MM.1S (cell line): ENCODE measurements at regions not wholly inside any gene's neighbourhood (a gene's known extent, or its start where the extent isn't known, plus 50 kb on each side); places are given as distances from the start of the nearest gene placed in this dataset.

Source experiments
- DNase-seq: peaks from one replicate; pipeline ENCODE4 v3.0.0-alpha.2; 2015
- H2AFZ ChIP-seq: fragments of 300-600 bp; sonication (generic); 2 replicates; pipeline ENCODE4 v1.6.0; 2016; ENCODE audit warnings: antibody characterized with exemption, low read length
- H3F3A ChIP-seq: fragments of 300-600 bp; sonication (generic); 2 replicates; pipeline ENCODE4 v1.6.1; 2016; ENCODE audit warnings: mild to moderate bottlenecking, antibody characterized with exemption, low read length, moderate library complexity, mixed read lengths; ENCODE audit not compliant: insufficient read depth
- H3K27ac ChIP-seq: fragments of 300-600 bp; sonication (generic); 2 replicates; pipeline ENCODE4 v1.5.1; 2016; ENCODE audit warnings: mild to moderate bottlenecking, low read length
- H3K27me3 ChIP-seq: fragments of 300-600 bp; sonication (generic); replicated peaks from 2 replicates; pipeline ENCODE4 v1.6.0; 2016; ENCODE audit warnings: low read length; ENCODE audit not compliant: insufficient read depth
- H3K36me3 ChIP-seq: fragments of 300-600 bp; sonication (generic); replicated peaks from 2 replicates; pipeline ENCODE4 v1.6.1; 2016; ENCODE audit warnings: mild to moderate bottlenecking, low read length, mixed read lengths; ENCODE audit not compliant: insufficient read depth
- H3K4me1 ChIP-seq: fragments of 300-600 bp; sonication (generic); 2 replicates; pipeline ENCODE4 v1.6.1; 2016; ENCODE audit warnings: low read length, mixed read lengths
- H3K4me2 ChIP-seq: fragments of 300-600 bp; sonication (generic); 2 replicates; pipeline ENCODE4 v1.6.0; 2016; ENCODE audit warnings: low read depth, low read length
- H3K4me3 ChIP-seq: fragments of 300-600 bp; sonication (generic); 2 replicates; pipeline ENCODE4 v1.5.1; 2016; ENCODE audit warnings: low read length, mixed read lengths
- H3K79me2 ChIP-seq: fragments of 300-600 bp; sonication (generic); 2 replicates; pipeline ENCODE4 v1.6.1; 2016; ENCODE audit warnings: mixed run types, low read length, mixed read lengths
- H3K9ac ChIP-seq: fragments of 300-600 bp; sonication (generic); 2 replicates; pipeline ENCODE4 v1.6.1; 2016; ENCODE audit warnings: low read length, mixed read lengths
- H3K9me2 ChIP-seq: fragments of 300-600 bp; sonication (generic); replicated peaks from 2 replicates; pipeline ENCODE4 v1.6.1; 2016; ENCODE audit warnings: mild to moderate bottlenecking, low read length, mixed read lengths; ENCODE audit not compliant: insufficient read depth
- H3K9me3 ChIP-seq: fragments of 300-600 bp; sonication (generic); replicated peaks from 2 replicates; pipeline ENCODE4 v1.6.1; 2016; ENCODE audit warnings: mild to moderate bottlenecking, low read length, mixed read lengths; ENCODE audit not compliant: insufficient read depth
- H4K20me1 ChIP-seq: fragments of 300-600 bp; sonication (generic); 2 replicates; pipeline ENCODE4 v1.6.1; 2016; ENCODE audit warnings: mild to moderate bottlenecking, low read length, moderate library complexity, mixed read lengths; ENCODE audit not compliant: insufficient read depth
- CTCF ChIP-seq: fragments of 300-600 bp; sonication (generic); IDR thresholded peaks from 2 replicates; pipeline ENCODE4 v1.5.1; 2016; ENCODE audit warnings: antibody characterized with exemption, low read length, mixed read lengths
- EZH2 ChIP-seq: fragments of 300-600 bp; sonication (generic); optimal IDR thresholded peaks from 2 replicates; pipeline ENCODE3; 2017; ENCODE audit warnings: low read depth, mild to moderate bottlenecking, antibody characterized with exemption, low read length, mixed read lengths
- EZH2phosphoT487 ChIP-seq: fragments of 300-600 bp; sonication (generic); IDR thresholded peaks from 2 replicates; pipeline ENCODE4 v1.6.1; 2018; ENCODE audit warnings: antibody characterized with exemption, low read length

GRCh38 chr5:93925321-93925720, 183.9 kb upstream of the POU5F2 start:
- H3K4me2 ChIP-seq: no peak overlapping the region
- no peak for DNase-seq

DNA sequence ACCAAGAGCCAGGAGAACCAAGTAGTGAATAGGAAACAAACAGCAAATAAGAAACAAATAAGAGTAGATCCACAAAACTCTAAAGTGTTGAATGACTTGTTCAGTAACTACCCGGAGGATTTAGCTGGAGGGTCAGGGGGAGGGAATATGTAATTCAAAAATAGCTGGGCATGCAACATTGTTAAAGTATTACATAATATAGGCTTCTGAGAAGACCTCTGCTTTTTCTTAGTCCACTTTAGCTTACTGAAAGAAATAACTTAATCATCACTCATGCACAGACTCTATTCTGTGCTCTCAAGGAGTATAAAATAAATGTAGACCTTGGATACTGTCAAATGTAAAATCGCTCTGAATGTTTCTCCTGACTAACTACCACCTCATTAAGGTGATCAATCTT, 183.2 kb upstream of the POU5F2 start:
- H4K20me1 ChIP-seq: no peaks in the 10 kb centered on the region
- H3K9me3 ChIP-seq: no peaks in the 10 kb centered on the region
- no peaks in the 10 kb centered on the region for H3K9me2 ChIP-seq
- H2AFZ ChIP-seq: no peak overlapping the region
- H3K4me1 ChIP-seq: no peaks in the 10 kb centered on the region
- DNase-seq: no peak
- no peak overlapping the region for H3K9ac ChIP-seq
- TF ChIP-seq EZH2 (no peak), EZH2phosphoT487 (no peak), CTCF (no peak)
- H3K79me2 ChIP-seq: no peaks in the 10 kb centered on the region
- no peaks in the 10 kb centered on the region for H3K27me3 ChIP-seq
- no peak overlapping the region for H3K4me2 ChIP-seq
- no peaks in the 10 kb centered on the region for H3K36me3 ChIP-seq
- no peaks in the 10 kb centered on the region for H3F3A ChIP-seq
- no peak overlapping the region for H3K4me3 ChIP-seq
- H3K27ac ChIP-seq: no peak overlapping the region

More at GRCh38 chr5:93925321-93925720, 183.9 kb upstream of the POU5F2 start:
- TF ChIP-seq CTCF (no peak), EZH2 (no peak), EZH2phosphoT487 (no peak)
- no peaks in the 10 kb centered on the region for H3K4me1 ChIP-seq
- no peak overlapping the region for H3K27ac ChIP-seq
- H3K36me3 ChIP-seq: no peaks in the 10 kb centered on the region
- H3F3A ChIP-seq: no peaks in the 10 kb centered on the region
- H3K9me3 ChIP-seq: no peaks in the 10 kb centered on the region
- H4K20me1 ChIP-seq: no peaks in the 10 kb centered on the region
- H3K9ac ChIP-seq: no peak overlapping the region
- H3K79me2 ChIP-seq: no peaks in the 10 kb centered on the region
- no peaks in the 10 kb centered on the region for H3K27me3 ChIP-seq
- H2AFZ ChIP-seq: no peak overlapping the region
- no peaks in the 10 kb centered on the region for H3K9me2 ChIP-seq
- H3K4me3 ChIP-seq: no peak overlapping the region

- no peaks in the 10 kb centered on the region for H3F3A ChIP-seq
- H3K9me3 ChIP-seq: no peaks in the 10 kb centered on the region
- TF ChIP-seq EZH2: no peak
- TF ChIP-seq CTCF: no peak
- TF ChIP-seq EZH2phosphoT487: no peak
- H3K4me2 ChIP-seq: no peak overlapping the region
- no peaks in the 10 kb centered on the region for H3K4me1 ChIP-seq
- H3K36me3 ChIP-seq: no peaks in the 10 kb centered on the region
- H3K9me2 ChIP-seq: no peaks in the 10 kb centered on the region
- no peak overlapping the region for H2AFZ ChIP-seq
- H4K20me1 ChIP-seq: no peaks in the 10 kb centered on the region
- no peaks in the 10 kb centered on the region for H3K27me3 ChIP-seq
- H3K79me2 ChIP-seq: no peaks in the 10 kb centered on the region
- DNase-seq: no peak
- no peak overlapping the region for H3K4me3 ChIP-seq
- H3K9ac ChIP-seq: no peak overlapping the region
- H3K27ac ChIP-seq: no peak overlapping the region
These were observed 181.2 kb upstream of the POU5F2 start for GRCh38 chr5:93922551-93922950.

DNA sequence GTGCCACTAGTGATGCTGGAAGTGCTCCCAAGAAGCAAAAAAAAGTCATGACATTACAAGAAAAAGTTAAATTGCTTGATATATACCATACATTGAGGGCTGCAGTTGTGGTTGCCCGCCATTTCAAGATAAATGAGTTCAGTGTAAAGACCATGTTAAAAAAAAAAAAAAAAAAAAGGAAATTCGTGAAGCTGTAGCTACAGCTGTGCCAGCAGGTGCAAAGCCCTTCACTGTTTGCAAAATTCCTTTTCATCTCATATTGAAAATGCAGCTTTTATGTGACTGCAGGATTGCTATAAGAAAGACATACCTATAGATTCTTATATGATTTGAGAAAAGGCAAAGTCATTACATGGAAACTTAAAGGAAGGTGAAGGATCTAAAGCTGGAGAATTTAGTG, 179.6 kb upstream of the POU5F2 start:
- Histone ChIP-seq H3K9me3 (no peaks in the 10 kb centered on the region), H3K4me2 (no peak overlapping the region), H3K27ac (no peak overlapping the region), H3K27me3 (no peaks in the 10 kb centered on the region), H4K20me1 (no peaks in the 10 kb centered on the region), H3K36me3 (no peaks in the 10 kb centered on the region), H3F3A (no peaks in the 10 kb centered on the region), H3K9me2 (no peaks in the 10 kb centered on the region), H3K4me3 (no peak overlapping the region), H3K79me2 (no peaks in the 10 kb centered on the region), H2AFZ (no peak overlapping the region), H3K9ac (no peak overlapping the region), H3K4me1 (no peaks in the 10 kb centered on the region)
- DNase-seq: no peak
- no peak for TF ChIP-seq CTCF
- TF ChIP-seq EZH2: no peak
- no peak for TF ChIP-seq EZH2phosphoT487
